ENCODE measurements at regions not wholly inside any gene's neighbourhood (a gene's known extent, or its start where the extent isn't known, plus 50 kb on each side); places are given as distances from the start of the nearest gene placed in this dataset.

DNA sequence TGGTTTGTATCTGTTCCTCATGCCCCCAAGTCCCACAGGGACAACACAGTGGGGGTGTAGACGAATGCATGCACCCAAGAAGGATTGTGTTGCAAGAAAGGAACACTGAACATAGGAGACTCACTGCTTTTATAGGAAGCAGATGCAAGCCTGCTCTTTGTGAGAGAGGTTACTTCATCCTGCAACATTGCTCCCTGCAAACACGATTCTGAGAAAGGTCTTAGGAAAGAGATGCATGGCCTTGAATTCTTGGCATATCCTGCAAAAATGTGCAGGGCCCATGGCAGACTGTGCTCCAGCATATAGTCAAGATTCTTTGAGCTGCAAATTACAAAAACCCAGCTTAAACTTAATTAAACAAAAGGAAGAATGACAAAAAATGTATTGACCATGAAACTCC is 312.2 kb upstream of the MGAT5 start:
- no peak for DNase-seq (ENCODE audit: low spot score)

DNA sequence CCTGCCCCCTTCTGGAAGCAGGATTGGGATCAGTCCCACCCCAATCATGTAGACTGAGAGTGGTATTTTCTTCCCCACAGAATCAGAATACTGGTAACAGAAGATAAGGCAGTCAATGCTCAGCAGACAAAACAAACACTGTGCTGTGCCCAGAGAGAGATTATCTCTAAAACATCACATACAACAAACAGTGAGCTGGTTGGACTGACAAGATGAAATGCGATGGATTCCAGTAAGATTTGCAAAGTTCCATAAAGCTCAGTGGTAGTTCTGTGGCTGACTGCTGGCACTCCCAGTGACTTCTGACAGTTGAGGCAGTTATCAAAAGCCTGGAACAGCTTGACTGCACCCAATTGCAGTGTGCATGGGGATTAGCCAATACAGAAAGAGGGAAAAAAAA is 311.5 kb upstream of the MGAT5 start:
- DNase-seq (ENCODE audit: low spot score) = no peak

DNA sequence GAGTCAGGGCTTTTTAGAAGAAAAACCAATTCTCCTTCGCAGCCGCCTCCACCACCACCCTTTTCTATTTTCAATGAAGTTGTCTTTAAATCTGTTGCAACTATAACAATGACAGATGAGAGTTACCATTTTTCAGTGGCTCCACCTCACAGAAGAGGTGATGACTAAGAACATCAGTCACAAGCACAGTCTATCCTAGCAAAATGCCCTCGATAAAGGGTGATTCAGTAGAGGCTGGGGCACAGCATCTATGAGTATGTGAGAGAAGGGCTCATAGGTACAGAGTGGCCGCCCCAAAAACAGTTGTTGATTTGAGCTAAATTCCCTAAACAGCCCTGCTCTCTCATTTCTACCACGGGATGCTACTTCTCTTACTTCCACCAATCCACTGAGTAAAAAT is 310.8 kb upstream of the MGAT5 start:
- DNase-seq (ENCODE audit: low spot score) = no peak

DNA sequence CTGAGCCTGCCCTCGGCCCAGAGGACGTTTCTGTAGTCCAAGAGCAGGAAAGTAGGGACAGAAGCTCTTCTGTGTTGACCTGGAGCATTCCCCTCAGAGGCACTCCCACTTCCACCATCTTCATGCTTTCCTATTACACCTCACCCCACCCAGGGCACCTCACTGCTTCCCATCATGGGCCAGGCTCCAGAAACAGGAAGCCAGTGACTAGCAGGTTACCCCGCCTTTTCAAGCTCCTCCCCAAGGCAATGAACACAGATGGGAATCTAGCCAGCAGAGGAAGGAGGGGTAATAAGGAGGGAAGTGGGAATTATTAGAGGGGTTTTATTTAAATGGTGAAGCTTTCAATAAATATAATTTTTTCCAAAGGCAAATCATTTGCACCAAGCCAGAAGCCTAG is 308.8 kb upstream of the MGAT5 start:
- DNase-seq (ENCODE audit: low spot score) = no peak

DNA sequence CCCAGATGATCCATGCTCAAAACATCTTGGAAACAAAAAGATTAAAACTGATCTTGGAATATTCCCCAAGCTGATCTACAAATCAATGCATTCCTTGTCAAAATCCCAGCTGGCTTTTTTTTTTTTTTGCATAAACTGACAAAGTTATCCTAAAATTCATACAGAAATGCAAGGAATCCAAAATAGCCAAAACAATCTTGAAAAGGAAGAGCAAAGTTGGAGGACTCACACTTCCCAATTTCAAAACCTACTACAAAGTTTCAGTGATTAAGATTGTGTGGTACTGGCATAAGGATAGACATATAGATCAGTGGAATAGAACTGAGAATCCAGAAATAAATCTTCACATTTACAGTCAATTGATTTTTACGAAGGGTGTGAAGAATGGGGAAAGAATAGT is 306.8 kb upstream of the MGAT5 start:
- DNase-seq (ENCODE audit: low spot score) = no peak

DNA sequence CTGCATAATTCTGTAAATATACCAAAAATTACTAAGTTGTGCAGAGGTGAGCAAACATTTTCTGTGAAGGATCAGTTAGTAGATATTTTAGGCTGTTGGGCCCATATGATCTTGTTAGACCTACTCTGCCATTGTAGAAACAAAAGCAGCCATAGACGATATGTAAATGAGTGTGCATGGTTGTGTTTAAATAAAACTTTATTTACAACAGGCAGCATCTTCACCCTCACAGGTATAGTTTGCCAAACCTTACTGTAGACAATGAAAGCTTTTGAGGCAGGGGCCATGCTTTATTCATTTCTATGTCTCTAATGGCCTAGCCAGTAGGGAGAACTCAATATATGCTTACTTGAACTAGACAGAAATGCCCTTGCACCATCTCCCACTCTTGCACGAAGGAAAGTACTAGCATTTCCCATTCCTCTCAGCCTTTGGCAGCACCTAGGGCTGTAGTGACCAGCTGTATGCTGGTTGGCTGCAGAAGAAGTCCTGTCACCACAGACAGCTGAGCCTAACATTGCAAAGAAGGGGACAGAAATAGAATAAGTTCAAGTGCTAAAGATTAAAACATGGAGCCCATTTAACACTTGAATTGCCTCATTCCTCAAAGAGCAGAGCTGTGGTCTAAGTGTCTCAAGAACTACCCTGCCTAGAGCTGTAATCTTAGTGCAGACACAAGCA is 305.1 kb upstream of the MGAT5 start:
- no peak for DNase-seq (ENCODE audit: low spot score)

DNA sequence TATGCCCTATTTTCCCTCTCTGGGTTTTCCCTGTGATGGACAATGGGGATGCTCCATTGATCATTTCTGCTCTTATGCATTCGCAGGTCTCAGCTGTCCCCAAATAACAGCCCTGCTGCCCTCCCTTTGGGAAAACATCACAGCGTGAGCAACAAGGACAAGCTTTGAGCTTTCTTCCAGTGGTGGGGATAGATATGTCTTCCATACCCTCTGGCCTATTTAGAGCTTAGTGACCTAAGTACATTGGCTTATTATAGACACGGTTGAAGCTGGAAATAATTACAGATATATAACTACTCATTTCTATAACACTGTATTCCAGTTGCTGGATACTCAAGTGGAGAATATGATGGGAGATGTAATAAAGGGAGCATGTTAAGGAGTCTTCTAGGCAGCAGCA is 304.3 kb upstream of the MGAT5 start:
- DNase-seq (ENCODE audit: low spot score) = no peak

DNA sequence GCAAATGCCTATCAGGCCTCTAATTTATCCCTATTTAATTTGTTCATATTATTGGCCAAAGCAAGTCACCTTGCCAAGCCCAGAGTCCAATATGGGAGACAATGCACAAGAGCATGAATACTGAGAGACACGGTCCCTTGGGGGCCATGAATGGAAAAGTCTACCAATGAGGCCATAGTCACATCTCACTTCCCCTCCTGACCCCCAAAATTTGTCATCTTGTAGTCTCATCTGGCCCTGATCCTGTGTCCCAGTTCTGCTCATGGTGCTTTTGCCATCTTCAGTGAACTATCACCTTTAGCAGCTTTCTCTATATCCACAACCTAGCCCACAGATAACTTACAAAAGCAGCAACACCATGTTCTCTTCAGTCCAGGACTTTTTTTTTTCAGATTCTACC is 302.7 kb upstream of the MGAT5 start:
- no peak for DNase-seq (ENCODE audit: low spot score)

DNA sequence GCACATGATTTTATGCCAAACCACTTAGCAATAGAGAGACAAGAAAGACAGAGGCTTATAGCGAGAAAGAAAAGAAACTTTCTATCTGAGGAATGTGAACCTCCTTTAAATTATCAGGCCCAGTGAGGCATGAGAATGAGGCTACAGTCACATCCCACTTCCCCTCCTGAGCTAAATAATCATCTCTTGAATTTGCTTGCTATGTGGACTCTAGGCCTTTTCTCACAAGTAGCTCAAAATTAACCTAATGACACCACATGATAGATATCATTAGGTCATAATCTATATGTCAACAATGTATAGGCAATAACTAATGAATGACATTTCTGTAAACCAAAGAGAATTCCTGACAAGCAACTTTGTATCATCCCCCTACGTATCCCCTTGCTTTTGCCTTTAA is 301.5 kb upstream of the MGAT5 start:
- no peak for DNase-seq (ENCODE audit: low spot score)

DNA sequence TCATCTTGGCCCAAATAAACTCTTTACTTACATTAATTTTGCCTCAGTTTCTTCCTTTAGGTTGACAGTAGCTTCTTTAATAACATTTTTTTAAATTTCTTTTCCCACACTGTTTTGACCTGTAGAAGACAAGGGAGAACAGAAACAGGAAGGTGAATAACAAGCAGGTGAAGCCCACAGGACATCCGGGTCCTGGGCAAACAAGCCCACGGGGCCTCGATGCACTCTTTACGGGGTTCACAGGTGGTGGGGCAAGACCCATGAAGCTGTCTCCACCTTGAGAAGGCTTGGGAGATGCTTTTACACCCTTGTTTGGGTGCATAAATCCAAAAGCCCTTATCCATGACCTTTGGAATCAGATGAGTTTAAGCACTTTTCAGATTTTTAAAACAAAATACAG is 301.0 kb upstream of the MGAT5 start:
- no peak for DNase-seq (ENCODE audit: low spot score)

DNA sequence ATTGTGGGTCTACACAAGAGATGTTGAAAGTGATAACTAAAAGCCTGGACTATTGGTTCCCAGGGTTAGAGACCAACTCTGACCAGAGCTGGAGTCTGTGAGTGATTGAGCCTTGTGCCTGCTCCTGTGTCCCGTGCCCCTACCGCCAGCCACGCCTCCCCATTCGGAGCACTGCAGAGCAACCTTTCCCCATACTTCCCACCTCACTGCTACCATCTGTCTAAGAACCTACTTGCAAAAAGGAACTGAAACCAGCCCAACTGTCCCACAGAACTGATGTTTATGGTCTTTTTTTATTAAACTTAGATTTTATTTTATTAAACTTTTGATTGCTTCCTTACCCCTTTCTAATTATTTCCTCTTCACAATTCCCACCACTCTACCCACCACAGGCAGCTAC is 300.3 kb upstream of the MGAT5 start:
- no peak for DNase-seq (ENCODE audit: low spot score)

DNA sequence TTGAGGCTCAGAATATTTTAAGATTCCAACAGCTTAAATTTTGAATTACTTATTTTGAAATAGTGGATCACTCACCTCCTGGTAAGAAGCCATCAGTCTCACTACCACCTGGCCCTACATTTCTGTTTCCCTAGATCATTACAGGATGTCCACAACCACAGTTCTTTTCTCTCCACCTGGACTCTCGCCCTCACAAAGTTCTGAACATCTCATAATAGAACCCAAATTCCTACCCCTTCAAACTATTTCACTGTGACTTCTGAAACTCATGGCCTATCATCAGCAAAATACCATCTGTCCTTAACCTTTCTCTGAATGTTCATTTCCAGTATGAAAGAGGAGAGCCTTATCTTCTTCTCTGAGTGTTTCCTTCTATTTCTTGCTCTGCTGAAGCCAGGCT is 299.2 kb upstream of the MGAT5 start:
- DNase-seq (ENCODE audit: low spot score) = no peak

DNA sequence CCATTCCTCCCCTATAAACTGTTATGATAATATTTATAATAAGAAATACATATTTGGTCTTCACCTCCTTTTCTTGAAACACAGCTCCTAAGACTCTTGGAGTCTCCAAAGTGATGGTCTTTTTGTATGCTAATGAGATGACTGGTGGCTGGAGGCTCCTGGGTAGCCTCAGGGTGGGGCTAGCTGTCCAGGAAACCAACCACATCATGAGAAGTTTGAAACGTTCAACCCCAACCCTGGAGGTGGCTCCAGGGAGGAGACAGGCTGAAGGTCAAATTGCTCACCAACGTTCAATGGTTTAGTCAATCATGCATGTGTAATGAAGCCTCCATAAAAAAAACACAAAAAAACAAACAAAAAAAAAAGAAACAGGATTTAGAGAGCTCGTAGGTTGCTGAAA is 298.7 kb upstream of the MGAT5 start:
- no peak for DNase-seq (ENCODE audit: low spot score)

DNA sequence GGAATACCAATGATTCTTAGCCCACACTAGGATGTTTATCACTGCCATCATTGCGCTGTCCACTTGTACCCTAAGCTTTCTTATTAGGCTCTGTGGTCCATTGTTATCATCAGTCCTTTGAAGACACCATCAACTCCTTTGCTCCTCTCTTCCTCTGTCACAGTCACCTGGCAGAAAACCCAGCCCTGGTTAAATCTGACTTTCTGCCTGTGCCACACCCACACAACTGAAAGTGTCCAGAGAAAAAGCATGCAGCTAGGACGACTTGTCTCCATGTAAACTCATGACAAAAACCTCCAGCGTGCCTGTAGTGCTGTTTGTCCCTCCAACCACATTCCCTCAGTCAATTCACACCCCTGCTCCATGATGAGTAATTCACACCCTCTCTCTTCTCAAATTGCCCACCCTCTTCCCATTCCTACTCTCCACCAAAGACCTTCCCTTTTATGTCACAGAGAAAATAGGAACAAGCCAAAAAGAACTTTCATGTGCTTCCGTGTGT is 297.4 kb upstream of the MGAT5 start:
- no peak for DNase-seq (ENCODE audit: low spot score)

DNA sequence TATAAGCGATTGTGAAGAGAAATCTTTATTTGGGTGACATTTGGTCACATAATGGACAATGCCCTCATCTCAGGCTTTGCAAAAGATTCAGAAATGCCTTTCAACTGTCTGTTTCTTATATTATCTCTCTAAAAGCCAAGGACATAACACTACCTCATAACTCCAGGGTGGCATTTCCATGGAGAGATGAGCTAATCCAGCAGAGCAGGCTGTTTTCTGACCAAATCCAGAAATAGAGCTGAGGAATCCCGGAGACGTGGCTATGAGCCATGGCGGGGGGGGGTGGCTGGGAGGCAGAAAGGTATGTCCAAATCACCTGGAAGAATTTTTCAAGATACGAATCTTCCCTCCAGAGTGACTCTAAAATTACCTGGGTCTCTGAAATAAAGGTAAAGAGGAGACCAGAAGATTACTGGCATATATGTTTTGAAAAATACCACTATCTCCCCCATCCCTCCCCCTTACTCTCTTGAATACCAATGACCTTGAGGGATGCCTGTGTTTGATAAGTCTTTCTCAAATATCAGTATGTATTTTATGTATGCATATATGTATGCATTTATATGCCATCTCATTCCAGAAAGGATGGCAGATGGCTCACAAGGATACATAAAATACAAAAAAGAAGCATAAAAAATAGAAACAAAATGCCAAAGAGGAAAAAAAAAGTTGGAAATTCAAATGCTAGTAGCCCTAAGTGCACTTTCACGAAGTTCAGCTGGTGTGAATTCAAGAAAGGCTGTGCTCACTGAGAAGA is 296.0 kb upstream of the MGAT5 start:
- DNase-seq (ENCODE audit: low spot score) = no peak

DNA sequence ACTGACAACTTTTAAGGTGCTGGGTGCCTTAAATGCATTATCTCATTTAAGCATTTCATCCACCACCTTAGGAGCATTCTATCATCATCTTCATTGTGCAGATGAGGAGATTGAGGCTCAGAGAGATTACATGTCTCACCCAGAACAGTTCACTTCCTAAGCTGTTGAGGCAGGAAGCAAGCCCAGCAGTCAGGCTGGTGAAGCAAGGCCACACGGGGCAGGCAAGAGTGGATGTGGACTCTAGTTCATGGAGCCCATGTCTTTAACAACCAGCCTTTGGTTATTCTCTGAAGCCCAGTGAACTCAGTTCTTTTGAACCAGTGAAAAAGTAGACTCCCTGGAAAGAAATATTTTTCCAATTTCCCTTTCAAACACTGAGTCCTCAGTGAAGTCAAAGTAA is 294.8 kb upstream of the MGAT5 start:
- no peak for DNase-seq (ENCODE audit: low spot score)

DNA sequence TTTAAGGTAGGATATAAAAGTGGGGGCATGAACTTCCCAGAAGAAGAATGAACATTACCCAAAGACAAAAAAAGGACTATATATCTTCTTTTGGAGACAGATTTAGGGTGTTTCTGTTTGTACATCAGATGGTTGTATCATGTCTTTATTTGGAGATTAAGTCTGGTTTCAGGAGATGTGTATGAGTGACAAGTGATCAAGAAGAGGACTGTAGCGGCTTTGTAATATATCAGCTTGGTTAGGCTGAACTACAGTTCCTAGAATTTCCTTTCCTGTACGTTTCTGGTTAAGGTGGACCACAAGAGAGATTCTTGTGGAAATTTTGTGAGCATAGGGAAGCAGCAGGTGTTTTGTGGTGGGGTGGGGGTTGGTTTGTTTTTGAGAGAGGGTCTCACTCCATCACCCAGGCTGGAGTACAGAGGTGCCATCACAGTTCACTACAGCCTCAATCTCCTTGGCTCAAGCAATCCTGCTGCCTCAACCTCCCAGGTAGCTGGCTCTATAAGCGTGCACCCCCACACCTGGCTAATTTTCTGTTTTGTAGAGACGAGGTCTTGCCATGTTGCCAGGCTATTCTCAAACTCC is 287.1 kb upstream of the MGAT5 start:
- no peak for DNase-seq (ENCODE audit: low spot score)

DNA sequence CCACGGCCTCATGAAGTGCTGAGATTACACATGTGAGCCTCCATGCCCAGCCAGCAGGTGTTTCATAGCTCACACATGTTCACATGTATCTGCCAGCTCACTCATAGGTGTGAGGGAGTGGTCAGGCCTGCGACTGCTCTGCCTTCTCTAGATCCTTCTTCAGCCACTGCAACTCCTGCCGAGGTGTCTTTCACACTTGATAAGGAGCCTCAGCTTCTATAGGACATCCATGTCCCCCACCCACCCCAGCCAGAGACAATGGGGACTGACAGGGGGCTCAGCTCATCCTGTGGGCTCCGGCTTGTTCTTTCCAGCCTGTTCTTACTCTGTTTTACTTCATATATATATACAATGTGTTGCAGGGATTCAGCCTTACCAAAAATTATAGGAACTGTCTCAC is 286.5 kb upstream of the MGAT5 start:
- DNase-seq (ENCODE audit: low spot score) = no peak

DNA sequence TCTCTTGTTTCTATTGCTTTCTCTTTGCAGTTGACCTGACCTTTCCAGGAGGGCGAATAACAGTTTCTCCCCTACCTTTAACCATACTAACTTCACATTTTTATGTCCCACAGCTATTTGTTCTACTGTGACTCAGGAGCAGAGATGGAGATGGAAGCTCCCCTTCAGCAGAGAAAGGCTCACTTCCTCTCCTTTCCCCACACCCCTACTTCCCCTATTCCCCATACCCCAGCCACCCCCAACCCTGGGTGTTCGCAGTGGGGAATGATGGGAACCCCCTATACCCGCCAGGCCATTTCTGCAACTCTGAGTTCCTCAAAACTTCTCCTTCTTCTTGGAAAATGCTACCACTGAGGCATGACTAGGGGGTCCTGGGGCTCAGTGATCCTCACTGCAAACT is 285.4 kb upstream of the MGAT5 start:
- DNase-seq (ENCODE audit: low spot score) = no peak

DNA sequence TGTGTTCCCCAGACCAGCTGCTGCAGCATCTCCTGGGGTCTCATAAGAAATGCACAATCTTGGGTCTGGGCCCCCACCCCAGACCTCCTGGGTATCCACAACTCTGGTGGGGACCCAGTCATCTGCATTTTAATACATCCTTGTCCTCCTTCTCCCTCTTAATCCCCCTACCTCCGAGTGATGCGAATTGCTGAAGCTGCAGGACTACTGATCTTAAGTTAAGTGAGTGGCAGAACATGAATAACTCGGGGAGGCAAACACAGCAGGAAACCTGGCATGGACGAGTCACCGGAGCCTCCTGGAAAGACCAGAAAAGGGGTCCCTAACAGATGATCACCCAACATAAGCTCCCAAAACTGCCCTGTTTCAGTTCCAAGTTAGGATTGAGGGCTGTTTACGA is 283.2 kb upstream of the MGAT5 start:
- DNase-seq (ENCODE audit: low spot score) = no peak

DNA sequence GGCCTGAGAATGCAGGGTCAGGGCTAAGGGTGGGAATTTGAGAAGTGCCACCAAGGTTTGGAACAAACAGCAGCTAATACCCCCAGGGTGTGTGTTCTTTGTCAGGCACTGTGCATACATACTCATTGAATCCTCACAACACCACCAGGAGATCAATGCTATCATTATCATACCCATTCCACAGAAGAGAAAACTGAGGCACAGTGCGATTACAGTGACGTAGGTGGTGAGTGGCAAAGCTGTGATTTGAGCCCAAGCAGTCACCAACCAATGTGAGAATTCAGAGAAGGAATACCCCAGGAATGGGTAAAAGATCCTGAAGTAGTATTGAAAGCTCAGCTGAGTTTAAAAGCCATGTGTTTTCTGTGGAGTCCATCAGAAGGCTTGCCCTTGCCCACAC is 281.6 kb upstream of the MGAT5 start:
- no peak for DNase-seq (ENCODE audit: low spot score)

DNA sequence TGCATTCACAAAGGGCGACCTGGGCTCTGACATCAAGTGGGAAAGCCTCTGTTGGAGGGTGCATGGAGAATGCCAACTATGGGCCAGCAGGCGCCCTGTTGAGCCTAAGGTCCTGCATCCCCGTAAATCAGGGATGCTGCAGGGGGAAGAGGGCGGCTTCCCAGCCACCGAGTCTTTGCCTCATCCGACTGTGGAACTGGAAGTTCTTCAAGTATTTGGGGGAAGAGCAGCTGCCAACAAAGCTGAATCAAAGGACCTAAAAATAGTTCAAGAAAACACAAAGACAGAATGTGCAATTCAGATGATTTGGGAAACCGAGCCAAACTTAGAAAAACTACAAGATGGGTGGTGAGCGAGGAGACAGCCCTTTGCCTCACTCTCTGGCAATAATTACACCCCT is 281.1 kb upstream of the MGAT5 start:
- DNase-seq (ENCODE audit: low spot score) = no peak

DNA sequence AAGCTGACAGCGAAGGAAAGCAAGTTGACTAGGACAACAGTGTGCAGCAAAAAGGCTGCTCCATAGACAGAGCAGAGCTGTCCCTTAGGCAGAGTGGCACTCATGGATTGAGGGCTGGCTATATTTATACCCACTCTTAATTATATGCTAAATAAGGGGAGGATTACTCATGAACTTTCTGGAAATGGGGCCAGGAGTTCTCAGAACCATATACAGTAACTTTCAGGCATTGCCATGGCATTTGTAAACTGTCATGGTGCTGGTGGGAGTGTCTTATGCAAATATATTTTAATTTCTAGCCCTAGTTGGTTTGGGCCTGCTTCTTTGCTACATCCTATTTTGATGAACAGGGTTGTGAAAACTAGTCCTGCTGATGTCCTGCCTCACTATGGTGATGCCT is 279.5 kb upstream of the MGAT5 start:
- no peak for DNase-seq (ENCODE audit: low spot score)

All from ureter (tissue), 1 donor.